NCI-H146 (cell line): ENCODE measurements at regions not wholly inside any gene's neighbourhood (a gene's known extent, or its start where the extent isn't known, plus 50 kb on each side); places are given as distances from the start of the nearest gene placed in this dataset.

ENCODE experiments used
- DNase-seq: peaks from one replicate; lab custom pipeline; 2025; lab: John Stamatoyannopoulos, UW

- DNase-seq = no peak
These were observed 93.5 kb upstream of the ZNF521 start for GRCh38 chr18:25445430-25445829.

GRCh38 chr18:25443776-25444175 is 91.8 kb upstream of the ZNF521 start:
- DNase-seq = no peak

GRCh38 chr18:25435149-25435782 is 83.3 kb upstream of the ZNF521 start:
- no peak for DNase-seq

GRCh38 chr18:25434745-25435144 is 82.8 kb upstream of the ZNF521 start:
- no peak for DNase-seq

- DNase-seq = no peak
These were observed 81.6 kb upstream of the ZNF521 start for GRCh38 chr18:25433590-25433989.

GRCh38 chr18:25425024-25425423 is 73.1 kb upstream of the ZNF521 start:
- DNase-seq = no peak

GRCh38 chr18:25423760-25424159 is 71.8 kb upstream of the ZNF521 start:
- no peak for DNase-seq

- DNase-seq = no peak
These were observed 71.3 kb upstream of the ZNF521 start for GRCh38 chr18:25423267-25423666.

- no peak for DNase-seq
These were observed 70.3 kb upstream of the ZNF521 start for GRCh38 chr18:25422230-25422629.

- DNase-seq = no peak
These were observed 68.3 kb upstream of the ZNF521 start for GRCh38 chr18:25420077-25420825.

- no peak for DNase-seq
These were observed 64.4 kb upstream of the ZNF521 start for GRCh38 chr18:25416374-25416773.

- no peak for DNase-seq
These were observed 58.0 kb upstream of the ZNF521 start for GRCh38 chr18:25409971-25410370.

- DNase-seq = no peak
These were observed 56.3 kb upstream of the ZNF521 start for GRCh38 chr18:25408293-25408692.
